NAMALWA (cell line): ENCODE measurements at regions not wholly inside any gene's neighbourhood (a gene's known extent, or its start where the extent isn't known, plus 50 kb on each side); places are given as distances from the start of the nearest gene placed in this dataset.
A peak's percentile ranks its signal among the peaks of the same experiment; 100 is the strongest.
"Not testable (repeated sequence)": the region's sequence is repeated elsewhere in the genome, so short reads cannot be mapped to it uniquely, and the experiment has no call there.

Experiments
- DNase-seq: peaks from one replicate; pipeline ENCODE4 v3.0.0-alpha.2; 2015; ENCODE audit warnings: low spot score

GRCh38 chr15:38073178-38073946 is 138.9 kb downstream of the TMCO5A start:
- no peak for DNase-seq

GRCh38 chr15:38074029-38074428 is 139.6 kb downstream of the TMCO5A start:
- DNase-seq = no peak

- DNase-seq = no peak
Measured at GRCh38 chr15:38075466-38075865, 141.0 kb downstream of the TMCO5A start.

- peak; percentile 88 for DNase-seq
Measured at GRCh38 chr15:38076786-38077185, 142.3 kb downstream of the TMCO5A start.

- DNase-seq = no peak
Measured at GRCh38 chr15:38079236-38079635, 144.8 kb downstream of the TMCO5A start.

- no peak for DNase-seq
Measured at GRCh38 chr15:38080651-38081275, 146.3 kb downstream of the TMCO5A start.

- DNase-seq = no peak
Measured at GRCh38 chr15:38084289-38084688, 149.8 kb downstream of the TMCO5A start.

GRCh38 chr15:38085114-38085513 is 150.7 kb downstream of the TMCO5A start:
- DNase-seq = peak; percentile 77

GRCh38 chr15:38085931-38086568 is 151.6 kb downstream of the TMCO5A start:
- no peak for DNase-seq

- no peak for DNase-seq
Measured at GRCh38 chr15:38086611-38087010, 152.2 kb downstream of the TMCO5A start.

GRCh38 chr15:38088971-38089370 is 154.5 kb downstream of the TMCO5A start:
- DNase-seq = no peak

GRCh38 chr15:38090223-38090622 is 155.8 kb downstream of the TMCO5A start:
- no peak for DNase-seq

- DNase-seq = no peak
Measured at GRCh38 chr15:38090678-38091077, 156.2 kb downstream of the TMCO5A start.

GRCh38 chr15:38091078-38091645 is 156.7 kb downstream of the TMCO5A start:
- no peak for DNase-seq

GRCh38 chr15:38093931-38094330 is 158.7 kb upstream of the SPRED1 start:
- no peak for DNase-seq

- no peak for DNase-seq
Measured at GRCh38 chr15:38102972-38103371, 149.7 kb upstream of the SPRED1 start.

GRCh38 chr15:38103564-38103963 is 149.1 kb upstream of the SPRED1 start:
- DNase-seq = no peak

GRCh38 chr15:38111070-38111469 is 141.6 kb upstream of the SPRED1 start:
- no peak for DNase-seq

- no peak for DNase-seq
Measured at GRCh38 chr15:38112406-38112805, 140.2 kb upstream of the SPRED1 start.

GRCh38 chr15:38115121-38115520 is 137.5 kb upstream of the SPRED1 start:
- no peak for DNase-seq

GRCh38 chr15:38117781-38118180 is 134.9 kb upstream of the SPRED1 start:
- DNase-seq = no peak

GRCh38 chr15:38119865-38120264 is 132.8 kb upstream of the SPRED1 start:
- not testable (repeated sequence) for DNase-seq

- no peak for DNase-seq
Measured at GRCh38 chr15:38127306-38127771, 125.3 kb upstream of the SPRED1 start.
